GM23338 (cell line): ENCODE measurements at regions not wholly inside any gene's neighbourhood (a gene's known extent, or its start where the extent isn't known, plus 50 kb on each side); places are given as distances from the start of the nearest gene placed in this dataset.

Source experiments
- EZH2 ChIP-seq: fragments of 200-600 bp; sonication (generic); IDR thresholded peaks from one replicate; pipeline ENCODE4 v1.8.0; 2017; ENCODE audit warnings: antibody characterized with exemption, mild to moderate bottlenecking, low read depth; ENCODE audit not compliant: unreplicated experiment
- EZH2phosphoT487 ChIP-seq: fragments of 200-600 bp; sonication (generic); IDR thresholded peaks from one replicate; pipeline ENCODE4 v1.8.1; 2018; ENCODE audit warnings: antibody characterized with exemption; ENCODE audit not compliant: unreplicated experiment
- POLR2AphosphoS5 ChIP-seq: IDR thresholded peaks from 2 replicates; pipeline ENCODE4 v1.6.1; 2016; ENCODE audit warnings: antibody characterized with exemption, low read depth
- ZNF114 ChIP-seq: fragments of 250-450 bp; sonication (Bioruptor Pico); IDR thresholded peaks from 2 replicates; pipeline ENCODE4 v1.5.0; 2020; ENCODE audit warnings: mild to moderate bottlenecking, moderate library complexity
- ZNF331 ChIP-seq: fragments of 250-450 bp; sonication (Bioruptor Pico); IDR thresholded peaks from 2 replicates; pipeline ENCODE4 v1.5.0; 2020; ENCODE audit warnings: low read depth, mild to moderate bottlenecking, moderate library complexity
- TF ChIP-seq, protein P1 (sequence below), 2 experiments: fragments of 200-600 bp in 1 of 2; sonication (generic) in 1 of 2; conservative IDR thresholded peaks; 2 replicates each; pipeline versions ENCODE4 v1.5.1 to v1.6.1; 2016 to 2017; ENCODE audit warnings: antibody characterized with exemption in 2 of 2, low read depth in 2 of 2, mild to moderate bottlenecking in 2 of 2, moderate library complexity in 1 of 2
- TF ChIP-seq, protein P2 (sequence below): IDR thresholded peaks from one replicate; pipeline ENCODE4 v1.6.1; 2018; ENCODE audit warnings: antibody characterized with exemption; ENCODE audit not compliant: unreplicated experiment
- TF ChIP-seq, protein P3 (sequence below): fragments of 250-450 bp; sonication (Bioruptor Pico); IDR thresholded peaks from 2 replicates; pipeline ENCODE4 v1.5.0; 2020; ENCODE audit warnings: mild to moderate bottlenecking, moderate library complexity
- TF ChIP-seq, protein P4 (sequence below): IDR thresholded peaks from 2 replicates; pipeline ENCODE4 v1.6.1; 2016; ENCODE audit warnings: antibody characterized with exemption

DNA sequence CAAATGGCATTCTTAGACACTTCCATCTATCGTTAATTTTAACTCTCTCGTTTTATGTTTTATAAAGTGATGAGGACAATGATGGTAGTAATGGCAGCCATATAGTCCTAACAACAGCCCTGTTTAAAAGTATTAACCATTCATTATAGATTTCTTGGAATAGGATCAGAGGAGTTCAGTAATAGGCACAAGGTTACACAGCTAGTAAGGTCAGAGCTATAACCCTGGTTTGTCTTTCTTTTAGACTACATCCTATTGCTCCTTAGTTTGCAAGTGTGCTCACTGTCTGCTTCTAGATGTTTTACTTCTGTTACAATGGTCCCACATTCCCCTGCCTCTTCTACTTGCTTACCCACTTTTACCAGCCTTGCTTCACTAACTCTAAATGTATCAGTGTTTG lies 50.9 kb downstream of the TLCD4 start:
- TF ChIP-seq, protein P1, sequence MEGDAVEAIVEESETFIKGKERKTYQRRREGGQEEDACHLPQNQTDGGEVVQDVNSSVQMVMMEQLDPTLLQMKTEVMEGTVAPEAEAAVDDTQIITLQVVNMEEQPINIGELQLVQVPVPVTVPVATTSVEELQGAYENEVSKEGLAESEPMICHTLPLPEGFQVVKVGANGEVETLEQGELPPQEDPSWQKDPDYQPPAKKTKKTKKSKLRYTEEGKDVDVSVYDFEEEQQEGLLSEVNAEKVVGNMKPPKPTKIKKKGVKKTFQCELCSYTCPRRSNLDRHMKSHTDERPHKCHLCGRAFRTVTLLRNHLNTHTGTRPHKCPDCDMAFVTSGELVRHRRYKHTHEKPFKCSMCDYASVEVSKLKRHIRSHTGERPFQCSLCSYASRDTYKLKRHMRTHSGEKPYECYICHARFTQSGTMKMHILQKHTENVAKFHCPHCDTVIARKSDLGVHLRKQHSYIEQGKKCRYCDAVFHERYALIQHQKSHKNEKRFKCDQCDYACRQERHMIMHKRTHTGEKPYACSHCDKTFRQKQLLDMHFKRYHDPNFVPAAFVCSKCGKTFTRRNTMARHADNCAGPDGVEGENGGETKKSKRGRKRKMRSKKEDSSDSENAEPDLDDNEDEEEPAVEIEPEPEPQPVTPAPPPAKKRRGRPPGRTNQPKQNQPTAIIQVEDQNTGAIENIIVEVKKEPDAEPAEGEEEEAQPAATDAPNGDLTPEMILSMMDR (conservative IDR thresholded peaks at IDR 0.05; ENCODE audit: low read depth in 2 of 2) = no peak
- TF ChIP-seq EZH2 = no peak
- no peak for TF ChIP-seq ZNF331 (CRISPR knock-in tag)
- no peak for TF ChIP-seq POLR2AphosphoS5
- TF ChIP-seq EZH2phosphoT487 = no peak
- no peak for TF ChIP-seq ZNF114 (CRISPR knock-in tag)
- TF ChIP-seq, protein P2, sequence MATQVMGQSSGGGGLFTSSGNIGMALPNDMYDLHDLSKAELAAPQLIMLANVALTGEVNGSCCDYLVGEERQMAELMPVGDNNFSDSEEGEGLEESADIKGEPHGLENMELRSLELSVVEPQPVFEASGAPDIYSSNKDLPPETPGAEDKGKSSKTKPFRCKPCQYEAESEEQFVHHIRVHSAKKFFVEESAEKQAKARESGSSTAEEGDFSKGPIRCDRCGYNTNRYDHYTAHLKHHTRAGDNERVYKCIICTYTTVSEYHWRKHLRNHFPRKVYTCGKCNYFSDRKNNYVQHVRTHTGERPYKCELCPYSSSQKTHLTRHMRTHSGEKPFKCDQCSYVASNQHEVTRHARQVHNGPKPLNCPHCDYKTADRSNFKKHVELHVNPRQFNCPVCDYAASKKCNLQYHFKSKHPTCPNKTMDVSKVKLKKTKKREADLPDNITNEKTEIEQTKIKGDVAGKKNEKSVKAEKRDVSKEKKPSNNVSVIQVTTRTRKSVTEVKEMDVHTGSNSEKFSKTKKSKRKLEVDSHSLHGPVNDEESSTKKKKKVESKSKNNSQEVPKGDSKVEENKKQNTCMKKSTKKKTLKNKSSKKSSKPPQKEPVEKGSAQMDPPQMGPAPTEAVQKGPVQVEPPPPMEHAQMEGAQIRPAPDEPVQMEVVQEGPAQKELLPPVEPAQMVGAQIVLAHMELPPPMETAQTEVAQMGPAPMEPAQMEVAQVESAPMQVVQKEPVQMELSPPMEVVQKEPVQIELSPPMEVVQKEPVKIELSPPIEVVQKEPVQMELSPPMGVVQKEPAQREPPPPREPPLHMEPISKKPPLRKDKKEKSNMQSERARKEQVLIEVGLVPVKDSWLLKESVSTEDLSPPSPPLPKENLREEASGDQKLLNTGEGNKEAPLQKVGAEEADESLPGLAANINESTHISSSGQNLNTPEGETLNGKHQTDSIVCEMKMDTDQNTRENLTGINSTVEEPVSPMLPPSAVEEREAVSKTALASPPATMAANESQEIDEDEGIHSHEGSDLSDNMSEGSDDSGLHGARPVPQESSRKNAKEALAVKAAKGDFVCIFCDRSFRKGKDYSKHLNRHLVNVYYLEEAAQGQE = no peak
- TF ChIP-seq, protein P3, sequence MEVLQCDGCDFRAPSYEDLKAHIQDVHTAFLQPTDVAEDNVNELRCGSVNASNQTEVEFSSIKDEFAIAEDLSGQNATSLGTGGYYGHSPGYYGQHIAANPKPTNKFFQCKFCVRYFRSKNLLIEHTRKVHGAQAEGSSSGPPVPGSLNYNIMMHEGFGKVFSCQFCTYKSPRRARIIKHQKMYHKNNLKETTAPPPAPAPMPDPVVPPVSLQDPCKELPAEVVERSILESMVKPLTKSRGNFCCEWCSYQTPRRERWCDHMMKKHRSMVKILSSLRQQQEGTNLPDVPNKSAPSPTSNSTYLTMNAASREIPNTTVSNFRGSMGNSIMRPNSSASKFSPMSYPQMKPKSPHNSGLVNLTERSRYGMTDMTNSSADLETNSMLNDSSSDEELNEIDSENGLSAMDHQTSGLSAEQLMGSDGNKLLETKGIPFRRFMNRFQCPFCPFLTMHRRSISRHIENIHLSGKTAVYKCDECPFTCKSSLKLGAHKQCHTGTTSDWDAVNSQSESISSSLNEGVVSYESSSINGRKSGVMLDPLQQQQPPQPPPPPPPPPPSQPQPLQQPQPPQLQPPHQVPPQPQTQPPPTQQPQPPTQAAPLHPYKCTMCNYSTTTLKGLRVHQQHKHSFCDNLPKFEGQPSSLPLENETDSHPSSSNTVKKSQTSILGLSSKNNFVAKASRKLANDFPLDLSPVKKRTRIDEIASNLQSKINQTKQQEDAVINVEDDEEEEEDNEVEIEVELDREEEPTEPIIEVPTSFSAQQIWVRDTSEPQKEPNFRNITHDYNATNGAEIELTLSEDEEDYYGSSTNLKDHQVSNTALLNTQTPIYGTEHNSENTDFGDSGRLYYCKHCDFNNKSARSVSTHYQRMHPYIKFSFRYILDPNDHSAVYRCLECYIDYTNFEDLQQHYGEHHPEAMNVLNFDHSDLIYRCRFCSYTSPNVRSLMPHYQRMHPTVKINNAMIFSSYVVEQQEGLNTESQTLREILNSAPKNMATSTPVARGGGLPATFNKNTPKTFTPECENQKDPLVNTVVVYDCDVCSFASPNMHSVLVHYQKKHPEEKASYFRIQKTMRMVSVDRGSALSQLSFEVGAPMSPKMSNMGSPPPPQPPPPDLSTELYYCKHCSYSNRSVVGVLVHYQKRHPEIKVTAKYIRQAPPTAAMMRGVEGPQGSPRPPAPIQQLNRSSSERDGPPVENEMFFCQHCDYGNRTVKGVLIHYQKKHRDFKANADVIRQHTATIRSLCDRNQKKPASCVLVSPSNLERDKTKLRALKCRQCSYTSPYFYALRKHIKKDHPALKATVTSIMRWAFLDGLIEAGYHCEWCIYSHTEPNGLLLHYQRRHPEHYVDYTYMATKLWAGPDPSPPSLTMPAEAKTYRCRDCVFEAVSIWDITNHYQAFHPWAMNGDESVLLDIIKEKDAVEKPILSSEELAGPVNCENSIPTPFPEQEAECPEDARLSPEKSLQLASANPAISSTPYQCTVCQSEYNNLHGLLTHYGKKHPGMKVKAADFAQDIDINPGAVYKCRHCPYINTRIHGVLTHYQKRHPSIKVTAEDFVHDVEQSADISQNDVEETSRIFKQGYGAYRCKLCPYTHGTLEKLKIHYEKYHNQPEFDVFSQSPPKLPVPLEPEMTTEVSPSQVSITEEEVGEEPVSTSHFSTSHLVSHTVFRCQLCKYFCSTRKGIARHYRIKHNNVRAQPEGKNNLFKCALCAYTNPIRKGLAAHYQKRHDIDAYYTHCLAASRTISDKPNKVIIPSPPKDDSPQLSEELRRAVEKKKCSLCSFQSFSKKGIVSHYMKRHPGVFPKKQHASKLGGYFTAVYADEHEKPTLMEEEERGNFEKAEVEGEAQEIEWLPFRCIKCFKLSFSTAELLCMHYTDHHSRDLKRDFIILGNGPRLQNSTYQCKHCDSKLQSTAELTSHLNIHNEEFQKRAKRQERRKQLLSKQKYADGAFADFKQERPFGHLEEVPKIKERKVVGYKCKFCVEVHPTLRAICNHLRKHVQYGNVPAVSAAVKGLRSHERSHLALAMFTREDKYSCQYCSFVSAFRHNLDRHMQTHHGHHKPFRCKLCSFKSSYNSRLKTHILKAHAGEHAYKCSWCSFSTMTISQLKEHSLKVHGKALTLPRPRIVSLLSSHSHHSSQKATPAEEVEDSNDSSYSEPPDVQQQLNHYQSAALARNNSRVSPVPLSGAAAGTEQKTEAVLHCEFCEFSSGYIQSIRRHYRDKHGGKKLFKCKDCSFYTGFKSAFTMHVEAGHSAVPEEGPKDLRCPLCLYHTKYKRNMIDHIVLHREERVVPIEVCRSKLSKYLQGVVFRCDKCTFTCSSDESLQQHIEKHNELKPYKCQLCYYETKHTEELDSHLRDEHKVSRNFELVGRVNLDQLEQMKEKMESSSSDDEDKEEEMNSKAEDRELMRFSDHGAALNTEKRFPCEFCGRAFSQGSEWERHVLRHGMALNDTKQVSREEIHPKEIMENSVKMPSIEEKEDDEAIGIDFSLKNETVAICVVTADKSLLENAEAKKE (CRISPR knock-in tag) = no peak
- TF ChIP-seq, protein P4, sequence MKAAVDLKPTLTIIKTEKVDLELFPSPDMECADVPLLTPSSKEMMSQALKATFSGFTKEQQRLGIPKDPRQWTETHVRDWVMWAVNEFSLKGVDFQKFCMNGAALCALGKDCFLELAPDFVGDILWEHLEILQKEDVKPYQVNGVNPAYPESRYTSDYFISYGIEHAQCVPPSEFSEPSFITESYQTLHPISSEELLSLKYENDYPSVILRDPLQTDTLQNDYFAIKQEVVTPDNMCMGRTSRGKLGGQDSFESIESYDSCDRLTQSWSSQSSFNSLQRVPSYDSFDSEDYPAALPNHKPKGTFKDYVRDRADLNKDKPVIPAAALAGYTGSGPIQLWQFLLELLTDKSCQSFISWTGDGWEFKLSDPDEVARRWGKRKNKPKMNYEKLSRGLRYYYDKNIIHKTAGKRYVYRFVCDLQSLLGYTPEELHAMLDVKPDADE = no peak
